Gastrocnemius medialis (tissue), 4 donors: ENCODE measurements at regions not wholly inside any gene's neighbourhood (a gene's known extent, or its start where the extent isn't known, plus 50 kb on each side); places are given as distances from the start of the nearest gene placed in this dataset.

ENCODE experiments used
- CTCF ChIP-seq, 5 experiments: fragments of 450-650 bp in 3 of 5; fragments of 200-600 bp in 2 of 5; sonication (generic) in 2 of 5; IDR thresholded peaks in 4 of 5; conservative IDR thresholded peaks in 1 of 5; 1 replicate in 4 of 5; 2 replicates in 1 of 5; pipeline ENCODE4 v1.5.1; 2016 to 2019; ENCODE audit warnings: antibody characterized with exemption in 5 of 5, mild to moderate bottlenecking in 3 of 5, moderate library complexity in 3 of 5
- POLR2A ChIP-seq, 2 donors: fragments of 450-650 bp; IDR thresholded peaks; one replicate each; pipeline ENCODE4 v1.6.1; 2017; ENCODE audit warnings: antibody characterized with exemption in 2 of 2, mild to moderate bottlenecking in 2 of 2, moderate library complexity in 2 of 2

GRCh38 chr2:239717319-239717675, 307.8 kb downstream of the NDUFA10 start:
- TF ChIP-seq CTCF (IDR thresholded peaks at IDR 0.05 in 4 of 5, conservative IDR thresholded peaks at IDR 0.05 in 1 of 5): no peak
- no peak for TF ChIP-seq POLR2A (IDR thresholded peaks at IDR 0.05)
